ENCODE measurements at regions not wholly inside any gene's neighbourhood (a gene's known extent, or its start where the extent isn't known, plus 50 kb on each side); places are given as distances from the start of the nearest gene placed in this dataset.
"Not testable (repeated sequence)": the region's sequence is repeated elsewhere in the genome, so short reads cannot be mapped to it uniquely, and the experiment has no call there.

- not testable (repeated sequence) for DNase-seq (ENCODE audit: low spot score); H3K9me3 Mint-ChIP-seq (ENCODE audit: unreplicated experiment); H3K27me3 Mint-ChIP-seq (ENCODE audit: unreplicated experiment); H3K4me1 Mint-ChIP-seq (ENCODE audit: unreplicated experiment); H3K4me3 Mint-ChIP-seq (ENCODE audit: unreplicated experiment); H3K27ac Mint-ChIP-seq (ENCODE audit: unreplicated experiment)
- H3K36me3 Mint-ChIP-seq (ENCODE audit: low read depth, unreplicated experiment) = peaks cover 14% of the 10 kb centered on the region
Observed at GRCh38 chr3:193927413-193928206, 208.3 kb upstream of the HES1 start.

DNA sequence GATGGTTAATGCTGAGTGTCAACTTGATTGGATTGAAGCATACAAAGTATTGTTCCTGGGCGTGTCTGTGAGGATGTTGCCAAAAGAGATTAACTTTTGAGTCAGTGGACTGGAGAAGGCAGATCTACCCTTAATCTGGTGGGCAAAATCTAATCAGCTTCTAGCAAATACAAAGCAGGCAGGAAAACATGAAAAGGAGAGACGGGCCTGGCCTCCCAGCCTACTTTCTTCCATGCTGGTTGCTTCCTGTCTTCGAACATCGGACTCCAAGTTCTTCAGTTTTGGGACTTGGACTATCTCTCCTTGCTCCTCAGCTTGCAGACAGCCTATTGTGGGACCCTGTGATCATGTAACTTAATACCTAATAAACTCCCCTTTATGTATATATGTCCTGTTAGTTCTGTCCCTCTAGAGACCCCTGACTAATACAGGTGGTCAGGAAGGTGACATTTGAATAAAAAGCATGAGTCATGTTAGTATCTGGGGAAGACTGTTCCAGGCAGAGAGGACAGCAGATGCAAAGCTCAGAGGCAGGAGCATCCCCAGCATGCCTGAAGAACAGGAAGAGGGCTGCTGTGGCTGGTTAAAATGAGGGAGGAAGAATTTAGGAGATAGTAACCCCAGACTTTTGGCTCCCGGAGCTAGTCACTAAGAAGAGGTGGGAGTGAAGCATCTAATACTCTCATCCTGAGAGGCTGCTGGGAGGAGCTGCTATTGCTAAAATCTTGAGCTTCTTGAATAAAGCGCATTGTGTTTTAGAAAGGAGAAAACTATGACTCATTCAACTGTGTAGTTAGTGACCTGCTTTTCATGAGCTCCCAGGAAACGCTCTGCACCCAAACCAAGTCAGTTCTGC lies 207.4 kb upstream of the HES1 start:
- no peak for TF ChIP-seq CTCF (IDR thresholded peaks at IDR 0.05; ENCODE audit: unreplicated experiment)
- no peaks in the 10 kb centered on the region for H3K9me3 Mint-ChIP-seq (ENCODE audit: unreplicated experiment)

GRCh38 chr3:193929373-193929772 lies 206.6 kb upstream of the HES1 start:
- H3K4me3 Mint-ChIP-seq (ENCODE audit: unreplicated experiment) = no peak overlapping the region
- H3K4me1 Mint-ChIP-seq (ENCODE audit: unreplicated experiment) = no peaks in the 10 kb centered on the region
- no peaks in the 10 kb centered on the region for H3K9me3 Mint-ChIP-seq (ENCODE audit: unreplicated experiment)
- TF ChIP-seq CTCF (IDR thresholded peaks at IDR 0.05; ENCODE audit: unreplicated experiment) = no peak
- H3K36me3 Mint-ChIP-seq (ENCODE audit: low read depth, unreplicated experiment) = peaks cover 4% of the 10 kb centered on the region
- no peak for DNase-seq (ENCODE audit: low spot score)
- H3K27ac Mint-ChIP-seq (ENCODE audit: unreplicated experiment) = no peak overlapping the region
- peaks cover 4% of the 10 kb centered on the region for H3K27me3 Mint-ChIP-seq (ENCODE audit: unreplicated experiment)

More for the DNA sequence above, 207.4 kb upstream of the HES1 start:
- Mint-ChIP-seq H3K4me3 (ENCODE audit: unreplicated experiment) (no peak overlapping the region), H3K36me3 (ENCODE audit: low read depth, unreplicated experiment) (peaks cover 11% of the 10 kb centered on the region), H3K4me1 (ENCODE audit: unreplicated experiment) (no peaks in the 10 kb centered on the region), H3K27me3 (ENCODE audit: unreplicated experiment) (peaks cover 5% of the 10 kb centered on the region), H3K27ac (ENCODE audit: unreplicated experiment) (no peak overlapping the region)
- DNase-seq (ENCODE audit: low spot score) = no peak

DNA sequence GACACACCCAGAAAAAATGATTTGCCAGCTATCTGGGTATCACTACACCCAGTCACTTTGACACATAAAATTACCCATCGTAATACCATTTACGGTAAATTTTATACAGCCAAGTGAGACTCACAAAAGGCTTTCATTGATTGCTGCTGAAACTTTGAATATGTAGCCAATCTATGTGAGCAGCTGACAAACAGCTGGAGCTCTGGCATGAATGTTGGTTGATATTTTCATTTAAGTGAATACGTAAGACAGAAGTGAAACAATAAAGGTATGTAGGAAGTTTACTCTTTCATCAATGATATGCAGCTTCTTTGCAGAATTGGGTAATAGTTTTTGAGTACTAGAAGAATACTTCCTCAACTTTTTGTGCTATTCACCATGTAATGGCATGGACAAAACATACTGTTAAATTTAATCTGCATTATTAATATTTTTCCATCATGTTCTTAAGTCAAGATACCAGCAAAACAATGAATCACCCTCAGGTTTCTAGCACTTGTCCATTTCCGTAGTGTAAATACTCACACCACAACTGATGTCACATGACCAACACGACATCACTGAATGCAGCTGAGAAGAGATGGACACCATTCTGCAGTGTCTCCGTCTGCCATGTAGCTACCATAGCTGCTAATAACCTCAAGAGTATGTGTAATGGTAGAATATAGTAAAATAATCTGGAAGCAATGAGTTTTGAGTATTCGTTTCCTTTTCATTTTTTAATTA lies 205.9 kb upstream of the HES1 start:
- Mint-ChIP-seq H3K9me3 (ENCODE audit: unreplicated experiment) (no peaks in the 10 kb centered on the region), H3K4me3 (ENCODE audit: unreplicated experiment) (no peak overlapping the region), H3K27ac (ENCODE audit: unreplicated experiment) (no peak overlapping the region), H3K36me3 (ENCODE audit: low read depth, unreplicated experiment) (peaks cover 4% of the 10 kb centered on the region), H3K27me3 (ENCODE audit: unreplicated experiment) (peaks cover 3% of the 10 kb centered on the region), H3K4me1 (ENCODE audit: unreplicated experiment) (no peaks in the 10 kb centered on the region)
- TF ChIP-seq CTCF (IDR thresholded peaks at IDR 0.05; ENCODE audit: unreplicated experiment) = no peak
- no peak for DNase-seq (ENCODE audit: low spot score)

DNA sequence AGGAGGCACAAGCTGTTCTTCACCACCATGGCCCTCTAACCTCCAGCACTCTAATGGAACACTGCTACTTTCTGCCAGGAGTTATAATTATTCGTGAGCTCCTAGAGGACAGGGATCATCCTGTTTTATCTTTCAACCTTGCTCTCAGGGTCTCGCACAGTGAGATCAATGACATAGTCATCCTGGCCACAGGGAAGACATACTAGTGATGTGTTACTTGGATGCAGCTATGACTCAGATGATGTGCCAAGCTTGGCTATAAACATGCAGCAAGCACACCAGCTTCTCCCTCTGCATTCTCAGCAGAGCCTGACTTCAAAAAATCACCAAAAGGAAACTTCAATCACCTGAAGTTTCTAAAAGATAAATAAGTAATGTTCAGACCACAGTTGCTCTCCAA lies 203.8 kb upstream of the HES1 start:
- Mint-ChIP-seq H3K4me1 (ENCODE audit: unreplicated experiment) (no peaks in the 10 kb centered on the region), H3K27ac (ENCODE audit: unreplicated experiment) (no peak overlapping the region), H3K36me3 (ENCODE audit: low read depth, unreplicated experiment) (no peaks in the 10 kb centered on the region), H3K9me3 (ENCODE audit: unreplicated experiment) (no peaks in the 10 kb centered on the region), H3K4me3 (ENCODE audit: unreplicated experiment) (no peak overlapping the region), H3K27me3 (ENCODE audit: unreplicated experiment) (no peaks in the 10 kb centered on the region)
- TF ChIP-seq CTCF (IDR thresholded peaks at IDR 0.05; ENCODE audit: unreplicated experiment) = no peak
- no peak for DNase-seq (ENCODE audit: low spot score)

Measured in endothelial cell (in vitro differentiated cells).